Urinary bladder (tissue), 3 donors: ENCODE measurements at regions not wholly inside any gene's neighbourhood (a gene's known extent, or its start where the extent isn't known, plus 50 kb on each side); places are given as distances from the start of the nearest gene placed in this dataset.

Source experiments
- DNase-seq: peaks from one replicate; pipeline ENCODE4 v3.0.0-alpha.2; 2015; ENCODE audit errors: extremely low spot score
- H3K27ac ChIP-seq: one replicate; pipeline ENCODE4 v1.5.1; 2013; ENCODE audit warnings: low read depth, mild to moderate bottlenecking, moderate library complexity
- H3K36me3 ChIP-seq: one replicate; pipeline ENCODE4 v1.6.1; 2013; ENCODE audit warnings: mild to moderate bottlenecking, moderate library complexity; ENCODE audit not compliant: insufficient read depth
- H3K4me1 ChIP-seq: one replicate; pipeline ENCODE4 v1.6.1; 2013; ENCODE audit warnings: mild to moderate bottlenecking, moderate library complexity; ENCODE audit not compliant: insufficient read depth
- H3K4me3 ChIP-seq: one replicate; pipeline ENCODE4 v1.5.1; 2013; ENCODE audit warnings: low read depth, low read length
- WGBS: extraction: QIAGEN DNeasy Blood & Tissue Kit; methylation state at CpG from one replicate; pipeline ENCODE4 v1.1.7; 2013; 5-methylcytosine and 5-hydroxymethylcytosine counted together
- donor health status: healthy with polysubstance abuse.
- donor health status: healthy.

DNA sequence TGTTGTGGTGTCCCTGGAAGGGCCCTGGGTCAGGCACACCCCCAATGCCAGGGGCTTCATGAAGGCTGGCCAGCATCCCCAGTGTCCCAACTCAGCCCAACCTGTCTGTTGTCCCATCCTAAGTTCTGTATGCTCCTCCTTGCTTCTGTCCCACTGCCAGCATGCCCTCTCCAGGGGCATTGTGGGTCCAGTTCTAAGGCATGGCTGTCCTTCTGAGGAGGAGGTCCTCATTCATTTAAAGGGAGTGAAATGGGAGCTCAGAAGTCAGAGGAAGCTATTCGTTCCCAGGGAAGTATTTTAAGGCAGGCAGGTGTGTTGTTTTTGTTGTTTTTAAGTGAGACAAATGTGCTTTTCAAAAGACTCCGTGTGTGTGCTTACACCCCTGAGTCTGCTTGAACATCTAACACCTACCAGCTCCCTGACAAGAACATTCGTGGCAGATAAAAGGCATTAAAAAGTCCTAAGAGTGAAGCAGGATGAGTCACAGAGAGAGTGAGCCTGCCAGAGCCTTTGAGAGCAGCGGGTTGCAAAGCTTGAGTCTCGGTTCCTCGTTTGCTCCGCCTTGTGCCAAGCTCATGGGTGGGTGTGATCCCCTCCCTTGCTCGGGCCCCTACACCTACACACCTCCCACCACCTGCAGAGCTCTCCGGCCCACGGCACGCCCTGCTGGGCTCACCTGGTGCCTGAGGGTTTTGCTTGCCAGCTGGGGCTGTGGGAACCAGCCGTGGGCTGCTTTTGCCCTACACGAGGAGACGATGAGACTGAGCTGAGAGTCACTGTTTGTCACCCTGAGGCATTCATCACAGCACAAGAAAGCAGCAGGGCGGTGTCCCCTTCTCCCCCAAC is 183.4 kb upstream of the TOPAZ1 start:
- no peaks in the 10 kb centered on the region for H3K36me3 ChIP-seq
- WGBS, result 23% methylated on average over 15 of the region's 15 CpGs
- no peak overlapping the region for H3K4me3 ChIP-seq
- H3K4me1 ChIP-seq, result no peaks in the 10 kb centered on the region
- no peak overlapping the region for H3K27ac ChIP-seq
- DNase-seq, result no peak

GRCh38 chr3:44058868-44059203 is 182.8 kb upstream of the TOPAZ1 start:
- H3K27ac ChIP-seq, result no peak overlapping the region
- DNase-seq, result no peak
- no peak overlapping the region for H3K4me3 ChIP-seq
- H3K4me1 ChIP-seq, result no peaks in the 10 kb centered on the region
- H3K36me3 ChIP-seq, result no peaks in the 10 kb centered on the region
- WGBS, result 47% methylated on average over 5 of the region's 5 CpGs

GRCh38 chr3:44060164-44060563 is 181.5 kb upstream of the TOPAZ1 start:
- H3K27ac ChIP-seq, result no peak overlapping the region
- H3K4me3 ChIP-seq, result no peak overlapping the region
- no peaks in the 10 kb centered on the region for H3K4me1 ChIP-seq
- WGBS, result 66% methylated on average over 5 of the region's 5 CpGs
- H3K36me3 ChIP-seq, result no peaks in the 10 kb centered on the region
- no peak for DNase-seq

DNA sequence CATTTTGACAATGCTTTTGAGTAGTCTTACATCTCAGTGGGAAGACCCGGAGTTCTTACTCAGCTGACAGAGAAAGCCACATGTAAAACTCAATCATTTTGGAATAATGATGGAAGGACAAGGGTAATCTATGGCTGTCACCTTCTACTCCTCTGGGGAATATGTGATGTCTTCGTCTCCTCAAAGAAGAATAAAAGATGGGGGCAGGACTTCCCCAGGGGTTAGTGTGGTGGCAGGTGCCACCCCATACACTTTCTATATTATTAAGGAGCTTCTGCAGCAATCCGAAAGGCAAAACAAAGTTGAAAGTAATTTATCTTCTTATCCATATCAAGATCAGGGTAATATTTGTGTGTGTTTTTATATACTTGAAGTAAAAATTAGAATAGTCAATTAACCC is 180.4 kb upstream of the TOPAZ1 start:
- no peaks in the 10 kb centered on the region for H3K4me1 ChIP-seq
- no peak for DNase-seq
- H3K4me3 ChIP-seq, result no peak overlapping the region
- no peak overlapping the region for H3K27ac ChIP-seq
- no peaks in the 10 kb centered on the region for H3K36me3 ChIP-seq
- 71% methylated on average over 3 of the region's 3 CpGs for WGBS

- Histone ChIP-seq H3K4me3 (no peak overlapping the region), H3K27ac (no peak overlapping the region), H3K4me1 (no peaks in the 10 kb centered on the region), H3K36me3 (no peaks in the 10 kb centered on the region)
- DNase-seq, result no peak
- WGBS, result 37% methylated on average over 9 of the region's 9 CpGs
Observed at GRCh38 chr3:44061961-44062360, 179.7 kb upstream of the TOPAZ1 start.

DNA sequence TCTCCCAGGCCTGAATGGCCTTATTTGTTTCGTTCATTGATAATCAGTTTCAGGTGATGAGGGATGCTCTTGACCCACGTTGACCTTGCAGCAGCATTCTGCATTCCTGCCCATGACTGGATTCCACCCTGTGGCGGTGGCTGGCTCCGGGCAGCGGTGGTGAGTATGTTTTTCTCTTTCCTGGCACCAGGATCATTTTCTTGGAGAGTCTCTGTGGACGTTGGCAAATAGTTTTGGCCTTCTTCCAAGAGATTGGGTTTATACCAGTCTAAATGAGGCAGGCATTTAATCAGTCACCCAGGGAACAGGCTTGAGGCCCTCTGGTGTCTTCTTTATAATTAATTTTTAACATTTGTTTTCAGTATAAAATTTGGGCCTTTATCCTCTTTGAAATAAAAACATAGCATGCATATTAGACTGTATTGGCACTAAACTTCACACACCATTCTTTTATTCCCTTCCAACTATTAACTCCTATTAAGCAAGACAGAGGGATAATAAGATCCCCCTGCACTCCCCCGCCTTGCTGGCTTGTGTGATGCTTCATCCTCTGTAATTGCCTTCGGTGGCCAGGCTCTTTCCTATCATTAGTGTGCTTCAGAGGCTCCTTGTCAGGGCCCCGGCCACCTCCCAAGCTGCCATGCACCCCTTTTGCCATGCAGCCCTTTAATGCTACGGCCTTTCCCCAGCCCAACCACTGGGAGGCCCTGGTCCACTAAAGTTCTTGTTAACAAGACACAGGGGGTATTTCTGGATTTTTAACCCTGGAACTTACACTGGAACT is 176.2 kb upstream of the TOPAZ1 start:
- no peaks in the 10 kb centered on the region for H3K36me3 ChIP-seq
- no peak overlapping the region for H3K27ac ChIP-seq
- DNase-seq, result no peak
- H3K4me3 ChIP-seq, result no peak overlapping the region
- H3K4me1 ChIP-seq, result no peaks in the 10 kb centered on the region
- WGBS, result 60% methylated on average over 10 of the region's 10 CpGs

DNA sequence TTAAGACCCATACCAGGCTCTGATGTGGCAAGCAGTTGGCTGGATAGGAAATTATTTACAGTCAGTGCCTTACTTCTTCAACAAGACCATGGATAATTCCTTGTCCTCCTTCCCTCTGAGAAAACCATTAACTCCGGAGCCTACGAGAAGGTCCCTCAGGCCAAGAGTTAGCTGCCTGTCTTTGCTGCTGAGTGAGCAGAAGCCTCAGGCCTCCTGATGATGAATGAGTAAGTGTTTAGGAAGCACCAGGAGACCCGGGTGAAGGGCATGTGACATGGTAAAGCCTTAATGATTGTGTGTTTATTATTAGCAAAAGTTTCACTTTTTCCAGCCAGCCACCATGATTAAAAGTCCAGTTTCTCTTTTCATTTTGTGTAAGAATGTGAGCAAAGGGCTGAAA is 174.9 kb upstream of the TOPAZ1 start:
- Histone ChIP-seq H3K27ac (no peak overlapping the region), H3K4me3 (no peak overlapping the region), H3K36me3 (no peaks in the 10 kb centered on the region), H3K4me1 (no peaks in the 10 kb centered on the region)
- DNase-seq, result no peak
- 72% methylated on average over 3 of the region's 3 CpGs for WGBS

GRCh38 chr3:44067431-44067830 is 174.3 kb upstream of the TOPAZ1 start:
- H3K4me1 ChIP-seq, result no peaks in the 10 kb centered on the region
- no peak for DNase-seq
- no peaks in the 10 kb centered on the region for H3K36me3 ChIP-seq
- H3K27ac ChIP-seq, result no peak overlapping the region
- WGBS, result 76% methylated on average over 6 of the region's 6 CpGs
- no peak overlapping the region for H3K4me3 ChIP-seq

DNA sequence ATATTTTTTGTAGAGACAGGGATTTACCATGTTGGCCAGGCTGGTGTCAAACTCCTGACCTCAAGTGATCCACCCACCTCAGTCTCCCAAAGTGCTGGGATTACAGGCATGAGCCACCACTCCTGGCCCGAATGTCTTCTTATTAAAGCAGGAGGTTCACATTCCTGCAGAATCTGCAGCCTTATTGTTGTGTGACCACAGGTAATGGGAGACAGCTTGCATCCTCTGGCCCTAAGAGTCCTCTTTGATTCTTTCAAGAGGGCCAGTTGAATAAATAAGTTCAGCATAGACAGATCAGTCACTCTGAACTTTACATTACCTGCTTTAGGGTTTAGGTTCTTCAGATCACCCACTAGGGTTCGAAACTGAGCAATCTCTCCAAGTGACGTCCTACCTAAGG is 172.9 kb upstream of the TOPAZ1 start:
- H3K27ac ChIP-seq, result no peak overlapping the region
- DNase-seq, result no peak
- H3K4me1 ChIP-seq, result no peaks in the 10 kb centered on the region
- no peak overlapping the region for H3K4me3 ChIP-seq
- 88% methylated on average over 3 of the region's 3 CpGs for WGBS
- no peaks in the 10 kb centered on the region for H3K36me3 ChIP-seq

GRCh38 chr3:44069276-44069675 is 172.4 kb upstream of the TOPAZ1 start:
- Histone ChIP-seq H3K36me3 (no peaks in the 10 kb centered on the region), H3K27ac (no peak overlapping the region), H3K4me1 (no peaks in the 10 kb centered on the region), H3K4me3 (no peak overlapping the region)
- WGBS, result 53% methylated on average over 5 of the region's 5 CpGs
- no peak for DNase-seq

DNA sequence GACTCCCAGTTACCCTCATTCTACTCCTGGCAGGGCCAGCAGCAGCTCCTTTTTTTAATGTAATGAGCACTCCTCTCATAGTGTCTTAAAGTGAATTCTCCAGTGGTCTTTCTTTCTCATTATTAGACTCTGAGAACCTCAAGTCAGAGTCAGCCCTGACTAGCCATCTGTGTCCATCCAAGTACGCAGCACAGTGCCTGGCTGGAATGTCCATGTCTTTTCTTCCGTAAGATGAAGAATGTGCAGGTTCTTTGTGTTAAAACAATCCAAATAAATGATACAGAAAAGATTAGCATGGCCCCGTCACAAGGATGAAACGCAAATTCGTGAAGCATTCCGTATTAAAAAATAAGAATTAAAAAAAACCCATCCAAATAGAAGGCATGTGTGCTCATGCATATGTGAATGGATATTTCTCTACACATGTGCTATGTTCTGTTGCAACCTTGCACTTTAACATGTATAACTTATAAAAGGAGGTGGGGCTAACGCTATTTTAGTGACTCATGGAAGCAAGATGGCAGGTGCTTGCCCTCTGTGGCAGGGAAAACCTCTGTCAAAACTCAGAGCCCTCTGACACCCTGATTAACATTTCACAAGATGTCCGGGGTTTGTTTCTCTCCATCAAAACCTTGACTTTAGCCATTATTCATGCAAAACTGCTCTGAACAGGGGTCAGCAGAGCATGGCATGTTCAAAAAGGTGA is 170.7 kb upstream of the TOPAZ1 start:
- Histone ChIP-seq H3K4me1 (no peaks in the 10 kb centered on the region), H3K27ac (no peak overlapping the region), H3K36me3 (no peaks in the 10 kb centered on the region), H3K4me3 (no peak overlapping the region)
- no peak for DNase-seq
- WGBS, result 91% methylated on average over 8 of the region's 8 CpGs

GRCh38 chr3:44072601-44073540 is 168.8 kb upstream of the TOPAZ1 start:
- Histone ChIP-seq H3K4me3 (no peak overlapping the region), H3K4me1 (no peaks in the 10 kb centered on the region), H3K27ac (no peak overlapping the region), H3K36me3 (no peaks in the 10 kb centered on the region)
- 85% methylated on average over 11 of the region's 11 CpGs for WGBS
- DNase-seq, result no peak

GRCh38 chr3:44074181-44074580 is 167.5 kb upstream of the TOPAZ1 start:
- H3K36me3 ChIP-seq, result no peaks in the 10 kb centered on the region
- DNase-seq, result no peak
- H3K4me3 ChIP-seq, result no peak overlapping the region
- H3K27ac ChIP-seq, result no peak overlapping the region
- WGBS, result 69% methylated on average over 3 of the region's 3 CpGs
- no peaks in the 10 kb centered on the region for H3K4me1 ChIP-seq
